GM06990 (cell line): ENCODE measurements at regions not wholly inside any gene's neighbourhood (a gene's known extent, or its start where the extent isn't known, plus 50 kb on each side); places are given as distances from the start of the nearest gene placed in this dataset.

Source experiments
- DNase-seq: peaks from one replicate; pipeline ENCODE4 v3.0.0-alpha.2; 2011; ENCODE audit not compliant: insufficient read length; ENCODE audit errors: extremely low read depth
- H3K27me3 ChIP-seq: replicated peaks from 2 replicates; pipeline ENCODE4 v1.6.0; 2011; ENCODE audit warnings: low read length; ENCODE audit not compliant: control insufficient read depth, insufficient read depth
- H3K36me3 ChIP-seq: 2 replicates; pipeline ENCODE4 v1.5.1; 2011; ENCODE audit warnings: low read length; ENCODE audit not compliant: control insufficient read depth, insufficient read depth
- H3K4me3 ChIP-seq: replicated peaks from 2 replicates; pipeline ENCODE4 v1.5.1; 2011; ENCODE audit warnings: low read depth, mild to moderate bottlenecking, control low read depth, low read length
- CTCF ChIP-seq: IDR thresholded peaks from 2 replicates; pipeline ENCODE4 v1.5.1; 2011; ENCODE audit warnings: low read length, control low read depth, mild to moderate bottlenecking, inconsistent platforms; ENCODE audit not compliant: insufficient read depth, poor library complexity, severe bottlenecking

GRCh38 chr1:193787061-193787460 is 600.6 kb upstream of the B3GALT2 start:
- Histone ChIP-seq H3K36me3 (no peaks in the 10 kb centered on the region), H3K4me3 (no peak overlapping the region), H3K27me3 (no peaks in the 10 kb centered on the region)
- no peak for DNase-seq
- TF ChIP-seq CTCF = no peak

- H3K36me3 ChIP-seq = no peaks in the 10 kb centered on the region
- no peak overlapping the region for H3K4me3 ChIP-seq
- no peak for TF ChIP-seq CTCF
- DNase-seq = no peak
- no peaks in the 10 kb centered on the region for H3K27me3 ChIP-seq
These were observed 599.5 kb upstream of the B3GALT2 start for GRCh38 chr1:193785850-193786420.

GRCh38 chr1:193774536-193775323 is 588.3 kb upstream of the B3GALT2 start:
- Histone ChIP-seq H3K36me3 (no peaks in the 10 kb centered on the region), H3K4me3 (no peak overlapping the region), H3K27me3 (no peaks in the 10 kb centered on the region)
- TF ChIP-seq CTCF = no peak
- no peak for DNase-seq

GRCh38 chr1:193771596-193771995 is 585.2 kb upstream of the B3GALT2 start:
- DNase-seq = no peak
- no peak for TF ChIP-seq CTCF
- H3K27me3 ChIP-seq = no peaks in the 10 kb centered on the region
- no peaks in the 10 kb centered on the region for H3K36me3 ChIP-seq
- H3K4me3 ChIP-seq = no peak overlapping the region

GRCh38 chr1:193769651-193770050 is 583.2 kb upstream of the B3GALT2 start:
- Histone ChIP-seq H3K27me3 (no peaks in the 10 kb centered on the region), H3K4me3 (no peak overlapping the region), H3K36me3 (no peaks in the 10 kb centered on the region)
- no peak for DNase-seq
- no peak for TF ChIP-seq CTCF

GRCh38 chr1:193767886-193768285 is 581.5 kb upstream of the B3GALT2 start:
- Histone ChIP-seq H3K36me3 (no peaks in the 10 kb centered on the region), H3K27me3 (no peaks in the 10 kb centered on the region), H3K4me3 (no peak overlapping the region)
- DNase-seq = no peak
- no peak for TF ChIP-seq CTCF
